Activated T-cell treated with anti-CD3 and anti-CD28 coated beads, Interleukin-2, amount 50 U/mL, for 1 hour (primary cell): ENCODE measurements at regions not wholly inside any gene's neighbourhood (a gene's known extent, or its start where the extent isn't known, plus 50 kb on each side); places are given as distances from the start of the nearest gene placed in this dataset.

ENCODE experiments used
- DNase-seq: peaks from one replicate; pipeline ENCODE4 v3.0.0-alpha.2; 2020

DNA sequence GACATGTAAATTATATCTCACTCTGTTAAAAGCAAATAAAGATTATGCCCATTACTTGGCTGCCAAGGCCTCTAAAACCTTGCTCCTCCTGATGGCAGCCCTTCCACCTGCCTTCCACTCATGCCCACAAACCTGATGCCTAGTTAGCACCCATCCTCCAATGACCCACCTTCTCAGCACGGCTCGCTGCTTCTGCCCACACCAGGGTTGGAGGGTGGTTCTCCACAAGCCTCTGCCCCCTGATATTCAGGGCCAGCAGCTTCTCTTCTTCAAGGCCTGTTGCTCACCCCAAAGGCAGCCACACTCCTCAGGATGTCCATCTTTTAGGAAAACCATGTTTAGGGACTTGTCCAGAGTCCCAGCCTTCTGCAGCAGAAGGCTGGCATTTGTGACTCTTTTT is 263.4 kb upstream of the TLE3 start:
- no peak for DNase-seq

DNA sequence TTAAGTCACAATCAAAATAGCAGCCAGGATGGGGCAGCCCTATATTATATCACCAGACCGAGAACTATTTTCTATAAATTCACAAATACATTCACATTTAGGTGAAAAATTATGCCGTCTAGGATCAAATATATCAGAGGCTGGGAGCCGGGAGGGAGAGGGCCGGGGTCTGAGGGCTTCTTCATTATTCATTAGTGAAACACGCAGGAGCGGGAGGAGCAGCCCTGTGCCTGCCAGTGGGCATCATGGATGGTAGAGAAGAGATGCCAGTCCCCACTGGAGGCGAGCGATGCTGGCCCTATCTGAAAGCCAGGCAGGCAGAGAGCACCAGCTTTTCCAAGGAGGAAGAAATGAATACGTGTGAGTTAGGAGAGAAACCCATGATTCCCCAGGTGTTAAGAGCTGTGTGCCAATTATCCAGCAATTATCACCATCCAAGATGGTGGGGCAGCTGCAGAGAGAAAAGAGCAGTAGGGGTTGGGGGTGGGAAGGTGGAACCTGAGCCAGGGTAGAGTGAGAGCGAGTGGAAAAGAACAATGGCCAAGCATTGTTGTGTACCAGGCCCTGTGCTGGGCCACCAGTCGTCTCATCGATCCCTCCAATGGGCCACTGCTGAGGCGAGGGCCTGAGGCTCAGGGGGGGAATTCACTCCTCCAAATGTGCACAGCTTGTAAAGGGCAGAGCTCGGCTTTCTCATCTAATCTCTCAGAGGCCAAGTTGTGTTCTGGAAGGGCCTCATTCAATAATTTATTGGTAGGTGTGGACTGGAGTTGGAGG is 261.3 kb upstream of the TLE3 start:
- DNase-seq, result no peak

DNA sequence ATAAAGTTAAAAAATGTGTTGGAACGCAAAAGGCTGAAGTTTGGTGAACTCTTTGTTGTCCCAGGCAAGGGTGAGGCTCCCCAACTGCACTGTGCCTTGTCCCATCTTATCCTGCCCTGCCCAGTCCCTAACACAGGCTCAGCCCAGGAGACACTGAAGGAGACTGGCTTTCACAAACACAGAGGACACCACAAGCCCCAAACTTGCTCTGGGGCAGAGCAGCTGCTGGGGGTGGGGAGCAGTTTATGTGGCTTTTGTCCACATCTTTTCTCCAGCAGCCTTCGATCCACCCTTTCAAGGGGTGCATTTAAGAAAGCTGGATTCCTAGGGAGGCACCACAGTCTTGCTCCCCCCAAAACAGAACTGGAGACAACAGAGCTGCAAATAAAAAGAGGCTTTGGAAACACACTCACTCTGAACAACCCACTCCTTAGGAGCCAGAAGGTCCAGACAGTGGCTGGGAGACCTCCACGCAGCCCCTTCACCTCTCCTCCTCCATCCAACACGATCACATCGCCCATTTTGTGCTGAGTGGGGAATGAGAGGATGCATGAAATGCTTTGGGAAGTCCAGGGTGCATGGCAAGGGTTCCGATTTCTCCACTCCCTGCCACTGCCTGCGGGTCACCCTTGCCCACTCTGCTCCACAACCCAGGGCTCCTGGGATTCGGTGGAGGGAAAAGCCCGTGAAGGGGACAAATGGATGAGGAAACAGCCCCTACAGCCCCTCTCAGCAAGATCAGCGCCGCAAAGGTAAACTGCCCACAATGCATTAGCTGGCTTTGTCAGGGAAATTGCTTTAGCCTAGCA is 260.5 kb upstream of the TLE3 start:
- no peak for DNase-seq

DNA sequence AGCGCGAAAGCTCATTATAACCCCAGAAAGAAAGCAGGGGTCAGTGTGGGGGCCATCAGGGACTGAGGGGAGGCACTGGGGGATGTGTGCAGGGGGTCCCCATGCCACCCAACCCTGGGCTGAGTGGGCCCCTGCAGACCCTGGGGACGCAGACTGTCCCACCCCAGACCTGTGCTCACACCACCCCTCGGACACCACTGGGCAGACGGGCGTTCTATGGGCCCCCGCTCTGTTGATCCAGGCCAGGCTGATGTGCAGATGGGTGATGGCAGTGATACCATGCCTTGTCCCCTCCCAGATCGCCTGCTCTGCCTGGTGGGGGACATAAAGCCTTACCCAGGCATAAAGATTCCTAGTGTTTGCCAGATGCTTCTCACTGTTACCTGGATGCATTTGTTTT is 259.7 kb upstream of the TLE3 start:
- no peak for DNase-seq

DNA sequence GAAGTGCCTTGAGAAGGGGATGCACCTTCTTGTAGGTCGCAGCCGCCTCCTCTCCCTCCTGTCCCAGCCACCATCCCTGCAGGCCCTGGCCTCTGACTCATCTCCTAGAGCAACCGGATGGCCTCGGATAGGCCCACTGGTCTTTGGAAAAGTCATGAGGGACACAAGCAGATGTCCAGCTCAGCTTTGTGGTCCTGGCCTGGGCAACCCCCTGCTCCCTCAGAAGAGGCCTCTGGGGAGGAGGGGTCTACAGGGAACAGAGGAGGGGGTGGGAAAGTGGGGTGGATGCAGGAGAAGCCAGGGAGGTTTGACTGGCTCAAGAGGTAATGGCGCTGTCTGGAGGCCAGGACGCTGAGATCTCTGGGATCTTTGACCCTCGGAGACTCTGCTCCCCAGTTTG is 259.2 kb upstream of the TLE3 start:
- DNase-seq, result no peak

- DNase-seq, result no peak
These were observed 258.5 kb upstream of the TLE3 start for GRCh38 chr15:70356062-70356860.

GRCh38 chr15:70355275-70355795 is 257.6 kb upstream of the TLE3 start:
- DNase-seq, result no peak

DNA sequence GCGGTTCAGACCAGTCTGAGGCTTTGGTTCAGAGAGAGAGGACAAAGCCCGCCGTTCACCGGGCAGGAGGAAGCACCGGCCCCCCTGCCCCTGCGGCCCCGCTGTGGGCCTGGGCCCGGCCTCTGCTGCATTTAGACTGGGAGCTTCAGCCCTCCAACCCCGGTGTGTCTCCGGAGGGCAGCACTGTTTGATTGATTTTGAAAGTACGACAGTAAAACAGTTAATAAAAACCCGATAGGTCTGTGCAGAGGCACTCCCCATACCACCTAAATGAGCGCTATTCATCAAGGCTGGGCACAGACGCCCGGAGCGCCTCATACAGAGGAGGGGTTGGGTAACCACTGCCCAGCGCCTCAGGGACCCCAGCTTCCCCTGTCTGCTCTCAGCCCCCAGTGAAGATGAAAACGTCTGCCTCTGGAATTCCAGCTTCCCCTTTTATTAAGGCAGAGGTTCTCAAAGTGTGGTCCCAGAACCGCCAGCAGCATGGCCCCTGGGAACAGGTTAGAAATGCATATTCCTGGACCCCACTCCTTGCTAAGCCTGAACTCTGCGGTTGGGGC is 256.7 kb upstream of the TLE3 start:
- DNase-seq, result no peak

GRCh38 chr15:70353606-70354345 is 256.1 kb upstream of the TLE3 start:
- DNase-seq, result no peak

DNA sequence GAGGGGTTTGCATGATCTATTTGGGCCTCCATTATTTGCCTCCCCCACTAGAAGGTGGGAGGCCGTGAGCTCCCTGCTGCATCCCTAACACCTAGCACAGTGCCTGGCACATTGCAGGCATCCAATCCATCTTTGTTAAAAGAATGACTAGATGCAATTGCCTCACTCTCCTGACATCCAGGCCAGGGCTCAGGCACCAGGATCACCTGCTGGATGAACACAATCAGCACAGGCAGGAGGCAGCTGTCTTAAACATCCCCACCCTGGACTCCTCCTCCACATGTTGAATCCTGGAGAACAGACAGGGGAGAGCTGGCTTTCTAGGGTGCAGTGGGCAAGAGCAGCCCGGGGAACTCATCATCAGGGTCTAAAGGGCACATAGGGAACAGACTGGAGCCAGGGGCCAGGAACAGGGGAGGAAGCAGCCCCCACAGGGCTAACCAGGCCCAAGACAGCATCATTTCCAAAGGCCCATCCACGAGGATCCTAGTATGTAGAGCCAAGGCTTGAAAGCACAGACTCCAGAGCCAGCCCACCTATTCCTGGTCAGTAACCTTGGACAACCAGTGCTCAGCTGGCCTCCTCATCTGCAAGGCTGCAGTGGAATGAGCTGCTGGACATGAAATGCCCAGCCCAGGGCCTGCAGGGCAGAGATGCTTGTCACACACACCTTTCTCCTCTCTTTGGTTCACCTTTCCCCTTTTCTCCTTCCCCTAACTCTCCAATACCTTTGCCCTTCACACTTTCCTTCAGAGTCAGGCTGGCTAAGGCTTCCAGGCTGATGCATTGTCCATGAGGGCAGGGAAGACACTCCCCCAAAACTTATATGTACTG is 254.4 kb upstream of the TLE3 start:
- no peak for DNase-seq

DNA sequence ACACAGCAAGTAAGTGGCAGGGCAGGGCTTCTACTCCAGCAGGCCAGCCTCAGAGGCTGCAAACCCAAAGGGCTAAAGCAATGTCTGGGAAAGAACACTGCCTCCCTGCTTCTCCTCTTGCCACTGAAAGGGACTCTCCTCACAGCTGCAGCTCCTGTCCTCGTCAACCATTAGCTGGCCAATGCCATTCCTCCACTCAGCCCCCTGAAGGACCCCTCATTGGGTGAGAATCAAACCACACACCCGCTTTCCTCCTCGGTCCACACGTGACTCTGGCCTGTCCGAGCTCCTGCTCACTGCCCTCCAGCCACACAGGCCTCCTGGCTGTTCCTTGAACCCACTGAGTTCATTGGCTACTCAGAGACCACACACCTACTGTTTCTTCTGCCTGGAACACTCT is 253.7 kb upstream of the TLE3 start:
- no peak for DNase-seq

- DNase-seq, result no peak
These were observed 251.0 kb upstream of the TLE3 start for GRCh38 chr15:70348581-70349344.

DNA sequence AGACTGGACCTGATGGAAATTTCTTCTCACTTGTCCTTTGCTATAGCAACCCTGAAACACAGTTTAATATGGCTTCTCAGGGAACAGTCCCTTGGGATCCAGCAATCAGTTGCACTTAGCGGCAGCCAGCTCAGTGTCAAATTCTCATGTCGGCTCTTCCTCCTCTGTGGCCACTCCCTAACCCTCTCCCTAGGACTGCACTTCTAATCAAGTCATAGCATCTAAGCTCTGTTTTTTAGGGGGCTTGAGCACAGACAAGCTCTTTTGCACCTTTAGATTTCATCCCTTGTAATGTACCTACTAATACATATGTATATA is 250.5 kb upstream of the TLE3 start:
- no peak for DNase-seq

DNA sequence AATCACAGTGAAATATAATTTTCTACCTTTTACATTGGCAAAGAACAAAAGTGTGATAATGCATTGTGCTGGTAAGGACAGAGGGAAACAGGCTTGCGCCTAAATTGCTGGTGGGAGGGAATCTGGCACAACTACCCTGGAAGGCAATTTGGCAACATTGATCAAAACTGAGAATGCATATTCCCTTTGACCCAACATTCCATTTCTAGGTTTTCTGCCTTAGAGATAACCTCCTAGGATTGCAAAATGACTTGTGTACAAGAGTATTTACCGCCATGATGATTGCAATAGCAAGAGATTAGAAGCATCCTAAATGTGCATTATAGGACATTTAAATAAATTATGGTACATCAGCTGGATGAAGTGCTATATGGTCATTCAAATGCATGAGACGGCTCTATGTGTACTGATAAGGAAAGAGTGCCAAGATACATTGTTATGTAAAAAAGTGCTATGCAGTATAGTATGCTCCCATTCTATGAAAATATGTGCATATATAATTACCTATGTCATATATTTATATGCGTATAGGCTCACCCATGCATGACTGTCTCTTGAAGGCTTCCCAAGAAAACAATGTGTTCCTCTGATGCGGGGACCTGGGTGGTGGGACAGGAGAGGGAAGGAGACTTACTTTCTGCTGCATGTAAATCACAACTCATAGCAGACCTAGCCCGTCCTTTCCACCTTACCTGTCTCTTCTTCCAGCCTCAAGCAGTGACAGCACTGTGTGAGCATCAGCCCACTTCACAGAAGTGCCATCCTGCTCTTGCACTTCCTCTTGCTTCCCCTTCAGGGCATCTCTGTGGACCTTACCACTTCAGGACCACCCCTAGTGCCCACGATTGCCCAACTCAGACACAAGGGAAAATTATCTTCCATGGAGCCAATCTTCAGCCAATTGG is 249.9 kb upstream of the TLE3 start:
- DNase-seq, result no peak

- no peak for DNase-seq
These were observed 247.7 kb upstream of the TLE3 start for GRCh38 chr15:70345251-70346019.

DNA sequence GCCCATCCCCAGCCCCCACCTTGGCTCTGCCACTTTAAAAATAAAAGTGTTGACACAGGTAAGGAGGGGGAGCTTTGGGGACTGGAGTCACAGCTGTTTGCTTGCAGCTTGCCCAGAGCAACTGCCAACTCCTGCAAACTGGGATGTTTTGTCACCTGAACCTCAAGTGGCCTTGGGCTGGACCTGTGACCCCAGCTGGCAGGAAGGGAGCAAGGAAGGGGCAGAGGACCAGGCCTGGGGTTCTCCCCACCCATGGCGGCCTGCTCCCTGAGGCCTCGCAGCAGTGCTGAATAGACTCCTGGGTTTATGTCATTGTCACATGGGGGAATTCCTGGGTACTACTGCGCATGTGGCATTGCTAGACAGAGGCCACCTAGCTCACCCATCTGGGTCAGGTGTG is 246.9 kb upstream of the TLE3 start:
- no peak for DNase-seq

- no peak for DNase-seq
These were observed 246.4 kb upstream of the TLE3 start for GRCh38 chr15:70343961-70344621.
